ENCODE measurements at regions not wholly inside any gene's neighbourhood (a gene's known extent, or its start where the extent isn't known, plus 50 kb on each side); places are given as distances from the start of the nearest gene placed in this dataset.

DNA sequence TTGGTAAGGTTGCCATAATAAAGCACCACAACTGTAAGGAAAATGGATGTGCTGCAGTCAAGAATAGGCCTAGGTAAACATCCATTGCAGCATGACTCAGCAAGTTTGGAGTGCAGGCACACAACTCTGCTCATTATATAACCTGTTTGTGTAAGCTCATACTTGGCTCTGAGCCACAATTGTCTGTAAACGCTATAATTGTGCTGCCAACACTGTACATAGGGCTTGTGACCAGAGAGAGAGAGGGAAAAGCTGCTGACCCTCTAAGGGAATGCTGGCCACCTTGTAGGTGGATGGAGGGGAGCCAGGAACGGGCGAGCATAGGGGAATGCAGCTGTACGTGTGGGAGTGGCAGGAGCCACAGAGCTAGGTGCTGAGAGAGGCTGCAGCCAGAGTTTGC lies 2186.5 kb upstream of the ACO1 start (continued):
- TF ChIP-seq RCOR1 (conservative IDR thresholded peaks at IDR 0.05; ENCODE audit: low read depth, low read length) (no peak), MTA2 (IDR thresholded peaks at IDR 0.05; ENCODE audit: low read depth) (no peak)
- TF ChIP-seq, protein P1, sequence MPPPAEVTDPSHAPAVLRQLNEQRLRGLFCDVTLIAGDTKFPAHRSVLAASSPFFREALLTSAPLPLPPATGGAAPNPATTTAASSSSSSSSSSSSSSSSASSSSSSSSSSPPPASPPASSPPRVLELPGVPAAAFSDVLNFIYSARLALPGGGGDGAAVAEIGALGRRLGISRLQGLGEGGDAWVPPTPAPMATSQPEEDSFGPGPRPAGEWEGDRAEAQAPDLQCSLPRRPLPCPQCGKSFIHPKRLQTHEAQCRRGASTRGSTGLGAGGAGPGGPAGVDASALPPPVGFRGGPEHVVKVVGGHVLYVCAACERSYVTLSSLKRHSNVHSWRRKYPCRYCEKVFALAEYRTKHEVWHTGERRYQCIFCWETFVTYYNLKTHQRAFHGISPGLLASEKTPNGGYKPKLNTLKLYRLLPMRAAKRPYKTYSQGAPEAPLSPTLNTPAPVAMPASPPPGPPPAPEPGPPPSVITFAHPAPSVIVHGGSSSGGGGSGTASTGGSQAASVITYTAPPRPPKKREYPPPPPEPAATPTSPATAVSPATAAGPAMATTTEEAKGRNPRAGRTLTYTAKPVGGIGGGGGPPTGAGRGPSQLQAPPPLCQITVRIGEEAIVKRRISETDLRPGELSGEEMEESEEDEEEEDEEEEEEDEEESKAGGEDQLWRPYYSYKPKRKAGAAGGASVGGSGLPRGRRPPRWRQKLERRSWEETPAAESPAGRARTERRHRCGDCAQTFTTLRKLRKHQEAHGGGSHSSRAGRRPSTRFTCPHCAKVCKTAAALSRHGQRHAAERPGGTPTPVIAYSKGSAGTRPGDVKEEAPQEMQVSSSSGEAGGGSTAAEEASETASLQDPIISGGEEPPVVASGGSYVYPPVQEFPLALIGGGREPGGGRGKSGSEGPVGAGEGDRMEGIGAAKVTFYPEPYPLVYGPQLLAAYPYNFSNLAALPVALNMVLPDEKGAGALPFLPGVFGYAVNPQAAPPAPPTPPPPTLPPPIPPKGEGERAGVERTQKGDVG (CRISPR knock-in tag; IDR thresholded peaks at IDR 0.05): no peak

DNA sequence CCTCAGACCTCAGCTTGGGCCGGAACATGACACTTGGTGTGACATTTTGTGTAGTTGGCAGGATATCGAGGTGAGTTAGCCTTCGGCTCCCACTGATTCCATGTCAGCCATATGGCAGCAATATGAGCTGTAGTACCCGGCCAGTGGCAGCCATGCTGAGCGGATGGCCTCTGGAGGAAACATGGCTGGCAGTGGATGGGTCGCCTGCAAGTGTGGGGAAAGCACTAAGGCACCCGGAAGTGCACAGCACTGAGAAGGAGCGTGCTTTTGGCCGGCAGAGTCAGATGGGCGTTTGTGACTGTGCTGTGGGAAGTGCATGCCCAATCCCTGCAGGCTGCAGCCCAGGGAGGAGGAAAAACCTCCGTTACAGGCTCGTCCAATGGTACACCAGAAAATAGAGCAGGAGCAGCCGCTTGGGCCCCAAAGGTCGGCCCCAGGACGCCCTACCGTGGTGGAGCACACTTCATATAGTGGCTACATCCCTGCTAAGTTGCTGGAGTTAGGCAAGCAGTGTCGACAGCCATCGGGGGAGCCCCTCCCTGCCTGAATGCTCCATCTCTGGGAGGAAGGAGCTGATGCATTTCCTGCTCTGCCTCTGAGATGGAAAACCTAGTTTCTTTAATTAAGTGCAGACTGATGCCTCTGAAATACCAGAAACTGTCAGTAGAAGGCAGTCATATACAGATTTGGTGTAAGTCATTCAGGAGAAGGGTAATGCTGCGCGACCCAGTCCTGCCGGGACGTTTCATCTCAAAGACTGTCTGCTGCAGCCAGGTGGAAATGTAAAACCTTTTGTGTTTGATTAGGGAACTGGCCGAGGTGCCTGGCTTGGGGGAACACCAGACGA lies 2185.8 kb upstream of the ACO1 start:
- no peak for DNase-seq (ENCODE audit: low read depth, low spot score)
- TF ChIP-seq CBX3 (IDR thresholded peaks at IDR 0.05; ENCODE audit: borderline replicate concordance, low read depth) (no peak), BACH1 (IDR thresholded peaks at IDR 0.05; ENCODE audit: borderline replicate concordance) (no peak), CHD4 (IDR thresholded peaks at IDR 0.05) (no peak)
- TF ChIP-seq, protein P2, sequence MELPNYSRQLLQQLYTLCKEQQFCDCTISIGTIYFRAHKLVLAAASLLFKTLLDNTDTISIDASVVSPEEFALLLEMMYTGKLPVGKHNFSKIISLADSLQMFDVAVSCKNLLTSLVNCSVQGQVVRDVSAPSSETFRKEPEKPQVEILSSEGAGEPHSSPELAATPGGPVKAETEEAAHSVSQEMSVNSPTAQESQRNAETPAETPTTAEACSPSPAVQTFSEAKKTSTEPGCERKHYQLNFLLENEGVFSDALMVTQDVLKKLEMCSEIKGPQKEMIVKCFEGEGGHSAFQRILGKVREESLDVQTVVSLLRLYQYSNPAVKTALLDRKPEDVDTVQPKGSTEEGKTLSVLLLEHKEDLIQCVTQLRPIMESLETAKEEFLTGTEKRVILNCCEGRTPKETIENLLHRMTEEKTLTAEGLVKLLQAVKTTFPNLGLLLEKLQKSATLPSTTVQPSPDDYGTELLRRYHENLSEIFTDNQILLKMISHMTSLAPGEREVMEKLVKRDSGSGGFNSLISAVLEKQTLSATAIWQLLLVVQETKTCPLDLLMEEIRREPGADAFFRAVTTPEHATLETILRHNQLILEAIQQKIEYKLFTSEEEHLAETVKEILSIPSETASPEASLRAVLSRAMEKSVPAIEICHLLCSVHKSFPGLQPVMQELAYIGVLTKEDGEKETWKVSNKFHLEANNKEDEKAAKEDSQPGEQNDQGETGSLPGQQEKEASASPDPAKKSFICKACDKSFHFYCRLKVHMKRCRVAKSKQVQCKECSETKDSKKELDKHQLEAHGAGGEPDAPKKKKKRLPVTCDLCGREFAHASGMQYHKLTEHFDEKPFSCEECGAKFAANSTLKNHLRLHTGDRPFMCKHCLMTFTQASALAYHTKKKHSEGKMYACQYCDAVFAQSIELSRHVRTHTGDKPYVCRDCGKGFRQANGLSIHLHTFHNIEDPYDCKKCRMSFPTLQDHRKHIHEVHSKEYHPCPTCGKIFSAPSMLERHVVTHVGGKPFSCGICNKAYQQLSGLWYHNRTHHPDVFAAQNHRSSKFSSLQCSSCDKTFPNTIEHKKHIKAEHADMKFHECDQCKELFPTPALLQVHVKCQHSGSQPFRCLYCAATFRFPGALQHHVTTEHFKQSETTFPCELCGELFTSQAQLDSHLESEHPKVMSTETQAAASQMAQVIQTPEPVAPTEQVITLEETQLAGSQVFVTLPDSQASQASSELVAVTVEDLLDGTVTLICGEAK (IDR thresholded peaks at IDR 0.05; ENCODE audit: borderline replicate concordance): no peak
- TF ChIP-seq, protein P3, sequence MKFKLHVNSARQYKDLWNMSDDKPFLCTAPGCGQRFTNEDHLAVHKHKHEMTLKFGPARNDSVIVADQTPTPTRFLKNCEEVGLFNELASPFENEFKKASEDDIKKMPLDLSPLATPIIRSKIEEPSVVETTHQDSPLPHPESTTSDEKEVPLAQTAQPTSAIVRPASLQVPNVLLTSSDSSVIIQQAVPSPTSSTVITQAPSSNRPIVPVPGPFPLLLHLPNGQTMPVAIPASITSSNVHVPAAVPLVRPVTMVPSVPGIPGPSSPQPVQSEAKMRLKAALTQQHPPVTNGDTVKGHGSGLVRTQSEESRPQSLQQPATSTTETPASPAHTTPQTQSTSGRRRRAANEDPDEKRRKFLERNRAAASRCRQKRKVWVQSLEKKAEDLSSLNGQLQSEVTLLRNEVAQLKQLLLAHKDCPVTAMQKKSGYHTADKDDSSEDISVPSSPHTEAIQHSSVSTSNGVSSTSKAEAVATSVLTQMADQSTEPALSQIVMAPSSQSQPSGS (IDR thresholded peaks at IDR 0.05; ENCODE audit: low read length): no peak
- TF ChIP-seq, protein P4, sequence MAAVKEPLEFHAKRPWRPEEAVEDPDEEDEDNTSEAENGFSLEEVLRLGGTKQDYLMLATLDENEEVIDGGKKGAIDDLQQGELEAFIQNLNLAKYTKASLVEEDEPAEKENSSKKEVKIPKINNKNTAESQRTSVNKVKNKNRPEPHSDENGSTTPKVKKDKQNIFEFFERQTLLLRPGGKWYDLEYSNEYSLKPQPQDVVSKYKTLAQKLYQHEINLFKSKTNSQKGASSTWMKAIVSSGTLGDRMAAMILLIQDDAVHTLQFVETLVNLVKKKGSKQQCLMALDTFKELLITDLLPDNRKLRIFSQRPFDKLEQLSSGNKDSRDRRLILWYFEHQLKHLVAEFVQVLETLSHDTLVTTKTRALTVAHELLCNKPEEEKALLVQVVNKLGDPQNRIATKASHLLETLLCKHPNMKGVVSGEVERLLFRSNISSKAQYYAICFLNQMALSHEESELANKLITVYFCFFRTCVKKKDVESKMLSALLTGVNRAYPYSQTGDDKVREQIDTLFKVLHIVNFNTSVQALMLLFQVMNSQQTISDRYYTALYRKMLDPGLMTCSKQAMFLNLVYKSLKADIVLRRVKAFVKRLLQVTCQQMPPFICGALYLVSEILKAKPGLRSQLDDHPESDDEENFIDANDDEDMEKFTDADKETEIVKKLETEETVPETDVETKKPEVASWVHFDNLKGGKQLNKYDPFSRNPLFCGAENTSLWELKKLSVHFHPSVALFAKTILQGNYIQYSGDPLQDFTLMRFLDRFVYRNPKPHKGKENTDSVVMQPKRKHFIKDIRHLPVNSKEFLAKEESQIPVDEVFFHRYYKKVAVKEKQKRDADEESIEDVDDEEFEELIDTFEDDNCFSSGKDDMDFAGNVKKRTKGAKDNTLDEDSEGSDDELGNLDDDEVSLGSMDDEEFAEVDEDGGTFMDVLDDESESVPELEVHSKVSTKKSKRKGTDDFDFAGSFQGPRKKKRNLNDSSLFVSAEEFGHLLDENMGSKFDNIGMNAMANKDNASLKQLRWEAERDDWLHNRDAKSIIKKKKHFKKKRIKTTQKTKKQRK (IDR thresholded peaks at IDR 0.05; ENCODE audit: low read depth, low read length): no peak

More for the DNA sequence above, 2185.8 kb upstream of the ACO1 start:
- Histone ChIP-seq H3K79me2 (ENCODE audit: control insufficient read depth, insufficient read depth, low read length) (no peaks in the 10 kb centered on the region), H3K27me3 (replicated peaks in 1 of 2; ENCODE audit: control insufficient read depth in 2 of 2, insufficient read depth in 2 of 2, low read length in 1 of 2) (no peaks in the 10 kb centered on the region), H3K4me3 (no peak overlapping the region), H3K36me3 (ENCODE audit: control insufficient read depth in 2 of 2, insufficient read depth in 2 of 2, low read length in 1 of 2) (no peaks in the 10 kb centered on the region), H3K9me3 (replicated peaks; ENCODE audit: control insufficient read depth, insufficient read depth, low read length) (no peaks in the 10 kb centered on the region), H3K4me2 (ENCODE audit: control insufficient read depth, insufficient read depth) (no peak overlapping the region), H3K9ac (ENCODE audit: control insufficient read depth, insufficient read depth, low read length) (no peak overlapping the region), H4K20me1 (ENCODE audit: control insufficient read depth, insufficient read depth) (no peaks in the 10 kb centered on the region), H2AFZ (ENCODE audit: control insufficient read depth, low read depth, low read length) (no peak overlapping the region), H3K27ac (ENCODE audit: control insufficient read depth, insufficient read depth) (no peak overlapping the region), H3K4me1 (ENCODE audit: control insufficient read depth, insufficient read depth, low read length) (no peaks in the 10 kb centered on the region)
- ChIA-PET SMC1A (ENCODE audit: uncharacterized antibody, unreplicated experiment) (no interaction called here), CTCF (no interaction called here), POLR2A (no interaction called here), RAD21 (ENCODE audit: unreplicated experiment) (no interaction called here)
- in situ Hi-C loops (cut with MboI) (no loop called here), intact Hi-C loops (cut with micrococcal nuclease; ENCODE audit: unreplicated experiment) (no loop called here)
- FAIRE-seq: no peak
- BruUV-seq (replicated peaks): no TSS peak
- ATAC-seq: no peak
- 42% methylated on average over 23 of the region's 24 CpGs for WGBS (ENCODE audit: insufficient coverage, insufficient replicate concordance, low lambda C conversion rate, missing lambda C conversion rate)
